Retinal pigment epithelial cell (primary cell): ENCODE measurements at regions not wholly inside any gene's neighbourhood (a gene's known extent, or its start where the extent isn't known, plus 50 kb on each side); places are given as distances from the start of the nearest gene placed in this dataset.

ENCODE experiments used
- DNase-seq: peaks from one replicate; pipeline ENCODE4 v3.0.0-alpha.2; 2010; ENCODE audit warnings: low read depth
- H3K4me3 ChIP-seq: 2 replicates; pipeline ENCODE4 v1.5.1; 2011; ENCODE audit warnings: mild to moderate bottlenecking, low read length, control low read depth, moderate library complexity
- CTCF ChIP-seq: conservative IDR thresholded peaks from 2 replicates; pipeline ENCODE4 v1.5.1; 2011; ENCODE audit warnings: low read depth, low read length, control low read depth, inconsistent platforms

GRCh38 chr7:70944516-70944915 lies 187.4 kb upstream of the GALNT17 start:
- no peak overlapping the region for H3K4me3 ChIP-seq
- no peak for TF ChIP-seq CTCF
- DNase-seq: no peak

GRCh38 chr7:70947181-70947580 lies 184.8 kb upstream of the GALNT17 start:
- no peak overlapping the region for H3K4me3 ChIP-seq
- TF ChIP-seq CTCF: no peak
- no peak for DNase-seq

- no peak overlapping the region for H3K4me3 ChIP-seq
- DNase-seq: no peak
- no peak for TF ChIP-seq CTCF
Measured at GRCh38 chr7:70949862-70950261, 182.1 kb upstream of the GALNT17 start.

- TF ChIP-seq CTCF: no peak
- no peak overlapping the region for H3K4me3 ChIP-seq
- DNase-seq: no peak
Measured at GRCh38 chr7:70951271-70951962, 180.5 kb upstream of the GALNT17 start.

GRCh38 chr7:70952311-70952710 lies 179.6 kb upstream of the GALNT17 start:
- no peak for DNase-seq
- no peak for TF ChIP-seq CTCF
- H3K4me3 ChIP-seq: no peak overlapping the region

GRCh38 chr7:70953331-70953741 lies 178.6 kb upstream of the GALNT17 start:
- no peak for DNase-seq
- no peak for TF ChIP-seq CTCF
- no peak overlapping the region for H3K4me3 ChIP-seq

GRCh38 chr7:70953796-70954195 lies 178.1 kb upstream of the GALNT17 start:
- no peak for TF ChIP-seq CTCF
- no peak overlapping the region for H3K4me3 ChIP-seq
- no peak for DNase-seq
